Sigmoid colon (tissue), 6 donors: ENCODE measurements at regions not wholly inside any gene's neighbourhood (a gene's known extent, or its start where the extent isn't known, plus 50 kb on each side); places are given as distances from the start of the nearest gene placed in this dataset.

ENCODE experiments used
- DNase-seq: peaks from one replicate; pipeline ENCODE4 v3.0.0-alpha.2; 2019
- H3K27ac ChIP-seq, 4 donors: fragments of 200-600 bp; sonication (generic); one replicate each; pipeline ENCODE4 v1.5.1; 2016 to 2019; ENCODE audit warnings: mild to moderate bottlenecking in 1 of 4
- H3K27me3 ChIP-seq, 3 donors: fragments of 200-600 bp; sonication (generic); one replicate each; pipeline ENCODE4 v1.5.1; 2019; ENCODE audit warnings: mild to moderate bottlenecking in 1 of 3
- H3K36me3 ChIP-seq, 4 donors: fragments of 200-600 bp; sonication (generic); one replicate each; pipeline ENCODE4 v1.5.1; 2016 to 2019
- H3K4me1 ChIP-seq, 4 donors: fragments of 200-600 bp; sonication (generic); one replicate each; pipeline ENCODE4 v1.5.1; 2017 to 2019
- H3K4me3 ChIP-seq, 4 donors: fragments of 200-600 bp; sonication (generic); one replicate each; pipeline ENCODE4 v1.5.1; 2017 to 2019; ENCODE audit warnings: mild to moderate bottlenecking in 2 of 4, moderate library complexity in 1 of 4
- H3K9me3 ChIP-seq, 4 donors: fragments of 200-600 bp in 3 of 4; sonication (generic) in 3 of 4; one replicate each; pipeline versions ENCODE4 v1.5.1 to v1.6.1; 2013 to 2019
- CTCF ChIP-seq, 4 experiments: fragments of 450-650 bp in 3 of 4; fragments of 200-600 bp in 1 of 4; IDR thresholded peaks; one replicate each; pipeline ENCODE4 v1.5.1; 2016 to 2019; ENCODE audit warnings: antibody characterized with exemption in 4 of 4, mild to moderate bottlenecking in 3 of 4, moderate library complexity in 2 of 4
- EP300 ChIP-seq, 4 donors: sonication (generic); formaldehyde crosslinking; IDR thresholded peaks; one replicate each; pipeline ENCODE4 v1.6.1; 2017; ENCODE audit warnings: antibody characterized with exemption in 4 of 4
- POLR2A ChIP-seq, 2 donors: fragments of 450-650 bp; IDR thresholded peaks; one replicate each; pipeline ENCODE4 v1.6.1; 2016; ENCODE audit warnings: antibody characterized with exemption in 2 of 2, mild to moderate bottlenecking in 2 of 2, moderate library complexity in 2 of 2
- POLR2AphosphoS5 ChIP-seq, 4 donors: sonication (generic); formaldehyde crosslinking; IDR thresholded peaks; one replicate each; pipeline ENCODE4 v1.6.1; 2017; ENCODE audit warnings: antibody characterized with exemption in 4 of 4
- WGBS, 2 donors: extraction: QIAGEN DNeasy Blood & Tissue Kit; methylation state at CpG; one replicate each; pipeline ENCODE4 v1.1.7; 2013; 5-methylcytosine and 5-hydroxymethylcytosine counted together
- intact Hi-C: fragments of 100-400 bp; cut with DNase I; formaldehyde crosslinking; loops from one replicate; pipeline ENCODE4 v1.15.1; 2023
- donor health status: healthy with polysubstance abuse.
- donor health status: healthy.

GRCh38 chr9:92242260-92243136 lies 51.0 kb downstream of the IARS1 start:
- intact Hi-C loops: loop anchor here (5.0 kb wide), 2 partner anchors 35 to 105 kb away; no protein-coding TSS in a partner anchor
- 64 to 70% methylated on average over 7 of the region's 7 CpGs for WGBS, 2 donors
- Histone ChIP-seq H3K27ac (no peak overlapping the region), H3K4me1 (no peaks in the 10 kb centered on the region), H3K36me3 (peaks cover 64 to 100% (median 75%) of the 10 kb centered on the region in 4 donors), H3K9me3 (no peaks in the 10 kb centered on the region), H3K4me3 (no peak overlapping the region), H3K27me3 (no peaks in the 10 kb centered on the region)
- no peak for TF ChIP-seq CTCF (IDR thresholded peaks at IDR 0.05)
- no peak for TF ChIP-seq EP300 (IDR thresholded peaks at IDR 0.05)
- no peak for TF ChIP-seq POLR2AphosphoS5 (IDR thresholded peaks at IDR 0.05)
- no peak for TF ChIP-seq POLR2A (IDR thresholded peaks at IDR 0.05)
- DNase-seq: no peak

DNA sequence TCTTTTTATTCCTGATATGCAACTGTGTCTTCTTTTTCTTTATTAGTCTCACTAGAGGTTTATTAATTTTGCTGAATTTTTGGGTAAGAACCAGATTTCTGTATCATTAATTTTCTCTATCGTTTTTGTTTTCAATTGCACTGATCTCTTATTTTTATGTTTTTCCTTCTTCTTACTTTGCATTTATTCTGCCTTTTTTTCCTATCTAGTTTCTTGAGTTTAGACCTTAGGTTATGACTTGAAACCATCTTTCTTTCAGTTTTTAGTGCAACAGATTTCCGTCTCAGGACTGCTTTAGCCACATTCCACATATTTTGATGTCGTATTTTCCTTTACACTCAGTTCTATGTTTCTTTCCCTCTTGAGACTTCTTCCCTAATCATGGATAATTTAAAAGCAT lies 56.6 kb downstream of the IARS1 start:
- H3K27ac ChIP-seq: no peak overlapping the region
- no peaks in the 10 kb centered on the region for H3K27me3 ChIP-seq
- peaks cover 17 to 85% (median 27%) of the 10 kb centered on the region in 4 donors for H3K36me3 ChIP-seq
- no peaks in the 10 kb centered on the region for H3K9me3 ChIP-seq
- DNase-seq: no peak
- H3K4me3 ChIP-seq: no peak overlapping the region
- intact Hi-C loops: no loop called here
- no peak for TF ChIP-seq POLR2A (IDR thresholded peaks at IDR 0.05)
- no peak for TF ChIP-seq EP300 (IDR thresholded peaks at IDR 0.05)
- TF ChIP-seq CTCF (IDR thresholded peaks at IDR 0.05): no peak
- no peak for TF ChIP-seq POLR2AphosphoS5 (IDR thresholded peaks at IDR 0.05)
- H3K4me1 ChIP-seq: no peaks in the 10 kb centered on the region
- 96% methylated on average over 3 of the region's 3 CpGs for WGBS, 2 donors

GRCh38 chr9:92236465-92236864 lies 57.0 kb downstream of the IARS1 start:
- peaks cover 13 to 81% (median 24%) of the 10 kb centered on the region in 4 donors for H3K36me3 ChIP-seq
- intact Hi-C loops: no loop called here
- TF ChIP-seq EP300 (IDR thresholded peaks at IDR 0.05) (no peak), POLR2AphosphoS5 (IDR thresholded peaks at IDR 0.05) (no peak), CTCF (IDR thresholded peaks at IDR 0.05) (no peak), POLR2A (IDR thresholded peaks at IDR 0.05) (no peak)

DNA sequence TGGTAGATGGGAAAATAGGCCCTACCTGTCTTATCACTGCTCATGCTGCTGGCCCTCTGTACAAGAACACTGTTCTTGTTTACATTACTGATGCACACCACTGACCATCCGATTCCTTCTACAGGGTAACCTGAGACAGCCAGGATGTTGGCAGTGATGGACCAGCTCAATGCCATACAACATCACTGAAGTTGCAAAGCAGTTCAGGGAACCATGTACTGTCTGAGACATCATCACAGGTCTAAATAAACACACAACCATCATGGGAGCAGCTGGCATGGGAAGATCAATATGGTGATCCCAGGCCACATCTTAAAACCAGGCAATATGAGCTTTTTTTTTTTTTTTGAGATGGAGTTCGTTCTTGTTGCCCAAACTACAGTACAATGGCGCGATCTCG lies 59.0 kb downstream of the IARS1 start:
- TF ChIP-seq CTCF (IDR thresholded peaks at IDR 0.05): no peak
- TF ChIP-seq POLR2A (IDR thresholded peaks at IDR 0.05): no peak
- TF ChIP-seq EP300 (IDR thresholded peaks at IDR 0.05): no peak
- no peak for TF ChIP-seq POLR2AphosphoS5 (IDR thresholded peaks at IDR 0.05)
- Histone ChIP-seq H3K36me3 (peaks cover 0 to 61% (median 10%) of the 10 kb centered on the region in 4 donors), H3K27ac (no peak overlapping the region), H3K4me1 (no peaks in the 10 kb centered on the region), H3K9me3 (no peaks in the 10 kb centered on the region), H3K4me3 (no peak overlapping the region), H3K27me3 (no peaks in the 10 kb centered on the region)
- intact Hi-C loops: no loop called here
- DNase-seq: no peak
- WGBS, 2 donors: 95 to 98% methylated on average over 5 of the region's 5 CpGs

More at GRCh38 chr9:92236465-92236864, 57.0 kb downstream of the IARS1 start:
- H3K4me1 ChIP-seq: no peaks in the 10 kb centered on the region
- H3K9me3 ChIP-seq: no peaks in the 10 kb centered on the region
- H3K4me3 ChIP-seq: no peak overlapping the region
- WGBS, 2 donors: 96 to 98% methylated on average over 4 of the region's 4 CpGs
- no peak overlapping the region for H3K27ac ChIP-seq
- H3K27me3 ChIP-seq: no peaks in the 10 kb centered on the region
- DNase-seq: no peak
